MM.1S (cell line): ENCODE measurements at regions not wholly inside any gene's neighbourhood (a gene's known extent, or its start where the extent isn't known, plus 50 kb on each side); places are given as distances from the start of the nearest gene placed in this dataset.

ENCODE experiments used
- DNase-seq: peaks from one replicate; pipeline ENCODE4 v3.0.0-alpha.2; 2015
- H2AFZ ChIP-seq: fragments of 300-600 bp; sonication (generic); 2 replicates; pipeline ENCODE4 v1.6.0; 2016; ENCODE audit warnings: antibody characterized with exemption, low read length
- H3F3A ChIP-seq: fragments of 300-600 bp; sonication (generic); 2 replicates; pipeline ENCODE4 v1.6.1; 2016; ENCODE audit warnings: mild to moderate bottlenecking, antibody characterized with exemption, low read length, moderate library complexity, mixed read lengths; ENCODE audit not compliant: insufficient read depth
- H3K27ac ChIP-seq: fragments of 300-600 bp; sonication (generic); 2 replicates; pipeline ENCODE4 v1.5.1; 2016; ENCODE audit warnings: mild to moderate bottlenecking, low read length
- H3K27me3 ChIP-seq: fragments of 300-600 bp; sonication (generic); replicated peaks from 2 replicates; pipeline ENCODE4 v1.6.0; 2016; ENCODE audit warnings: low read length; ENCODE audit not compliant: insufficient read depth
- H3K36me3 ChIP-seq: fragments of 300-600 bp; sonication (generic); replicated peaks from 2 replicates; pipeline ENCODE4 v1.6.1; 2016; ENCODE audit warnings: mild to moderate bottlenecking, low read length, mixed read lengths; ENCODE audit not compliant: insufficient read depth
- H3K4me1 ChIP-seq: fragments of 300-600 bp; sonication (generic); 2 replicates; pipeline ENCODE4 v1.6.1; 2016; ENCODE audit warnings: low read length, mixed read lengths
- H3K4me2 ChIP-seq: fragments of 300-600 bp; sonication (generic); 2 replicates; pipeline ENCODE4 v1.6.0; 2016; ENCODE audit warnings: low read depth, low read length
- H3K4me3 ChIP-seq: fragments of 300-600 bp; sonication (generic); 2 replicates; pipeline ENCODE4 v1.5.1; 2016; ENCODE audit warnings: low read length, mixed read lengths
- H3K79me2 ChIP-seq: fragments of 300-600 bp; sonication (generic); 2 replicates; pipeline ENCODE4 v1.6.1; 2016; ENCODE audit warnings: mixed run types, low read length, mixed read lengths
- H3K9ac ChIP-seq: fragments of 300-600 bp; sonication (generic); 2 replicates; pipeline ENCODE4 v1.6.1; 2016; ENCODE audit warnings: low read length, mixed read lengths
- H3K9me2 ChIP-seq: fragments of 300-600 bp; sonication (generic); replicated peaks from 2 replicates; pipeline ENCODE4 v1.6.1; 2016; ENCODE audit warnings: mild to moderate bottlenecking, low read length, mixed read lengths; ENCODE audit not compliant: insufficient read depth
- H3K9me3 ChIP-seq: fragments of 300-600 bp; sonication (generic); replicated peaks from 2 replicates; pipeline ENCODE4 v1.6.1; 2016; ENCODE audit warnings: mild to moderate bottlenecking, low read length, mixed read lengths; ENCODE audit not compliant: insufficient read depth
- H4K20me1 ChIP-seq: fragments of 300-600 bp; sonication (generic); 2 replicates; pipeline ENCODE4 v1.6.1; 2016; ENCODE audit warnings: mild to moderate bottlenecking, low read length, moderate library complexity, mixed read lengths; ENCODE audit not compliant: insufficient read depth
- EZH2 ChIP-seq: fragments of 300-600 bp; sonication (generic); optimal IDR thresholded peaks from 2 replicates; pipeline ENCODE3; 2017; ENCODE audit warnings: low read depth, mild to moderate bottlenecking, antibody characterized with exemption, low read length, mixed read lengths
- EZH2phosphoT487 ChIP-seq: fragments of 300-600 bp; sonication (generic); IDR thresholded peaks from 2 replicates; pipeline ENCODE4 v1.6.1; 2018; ENCODE audit warnings: antibody characterized with exemption, low read length
- TF ChIP-seq, protein P1 (sequence below): fragments of 300-600 bp; sonication (generic); IDR thresholded peaks from 2 replicates; pipeline ENCODE4 v1.5.1; 2016; ENCODE audit warnings: antibody characterized with exemption, low read length, mixed read lengths

DNA sequence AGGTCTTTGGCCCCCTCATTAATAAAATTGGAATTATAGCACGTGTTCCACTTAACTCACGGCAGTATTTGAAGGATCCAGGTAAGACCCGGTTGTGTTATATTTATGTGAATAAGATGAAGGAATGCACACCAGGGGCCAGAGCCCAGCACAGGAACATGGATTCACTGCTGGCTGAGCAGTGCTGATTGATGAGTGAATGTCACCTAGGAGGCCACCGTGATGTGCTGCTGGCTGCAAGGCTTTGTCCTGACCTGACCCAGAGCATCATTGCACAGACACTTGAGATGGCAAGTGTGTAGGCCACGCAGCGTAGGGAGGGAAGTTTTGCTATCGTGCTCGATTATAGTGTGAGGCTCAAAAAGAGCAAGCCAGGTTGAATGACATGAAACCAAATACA, 350.7 kb upstream of the MGMT start:
- Histone ChIP-seq H3K9me3 (0 out of 2 replicates have a peak, but pooled peaks cover 3% of the 10 kb centered on the region), H3K79me2 (no peaks in the 10 kb centered on the region), H3F3A (no peaks in the 10 kb centered on the region), H3K27me3 (no peaks in the 10 kb centered on the region), H4K20me1 (no peaks in the 10 kb centered on the region), H2AFZ (no peak overlapping the region), H3K4me1 (no peaks in the 10 kb centered on the region), H3K9me2 (no peaks in the 10 kb centered on the region), H3K27ac (no peak overlapping the region), H3K9ac (no peak overlapping the region), H3K4me2 (no peak overlapping the region), H3K36me3 (no peaks in the 10 kb centered on the region), H3K4me3 (no peak overlapping the region)
- no peak for DNase-seq
- TF ChIP-seq EZH2 (no peak), EZH2phosphoT487 (no peak)
- TF ChIP-seq, protein P1, sequence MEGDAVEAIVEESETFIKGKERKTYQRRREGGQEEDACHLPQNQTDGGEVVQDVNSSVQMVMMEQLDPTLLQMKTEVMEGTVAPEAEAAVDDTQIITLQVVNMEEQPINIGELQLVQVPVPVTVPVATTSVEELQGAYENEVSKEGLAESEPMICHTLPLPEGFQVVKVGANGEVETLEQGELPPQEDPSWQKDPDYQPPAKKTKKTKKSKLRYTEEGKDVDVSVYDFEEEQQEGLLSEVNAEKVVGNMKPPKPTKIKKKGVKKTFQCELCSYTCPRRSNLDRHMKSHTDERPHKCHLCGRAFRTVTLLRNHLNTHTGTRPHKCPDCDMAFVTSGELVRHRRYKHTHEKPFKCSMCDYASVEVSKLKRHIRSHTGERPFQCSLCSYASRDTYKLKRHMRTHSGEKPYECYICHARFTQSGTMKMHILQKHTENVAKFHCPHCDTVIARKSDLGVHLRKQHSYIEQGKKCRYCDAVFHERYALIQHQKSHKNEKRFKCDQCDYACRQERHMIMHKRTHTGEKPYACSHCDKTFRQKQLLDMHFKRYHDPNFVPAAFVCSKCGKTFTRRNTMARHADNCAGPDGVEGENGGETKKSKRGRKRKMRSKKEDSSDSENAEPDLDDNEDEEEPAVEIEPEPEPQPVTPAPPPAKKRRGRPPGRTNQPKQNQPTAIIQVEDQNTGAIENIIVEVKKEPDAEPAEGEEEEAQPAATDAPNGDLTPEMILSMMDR = no peak

DNA sequence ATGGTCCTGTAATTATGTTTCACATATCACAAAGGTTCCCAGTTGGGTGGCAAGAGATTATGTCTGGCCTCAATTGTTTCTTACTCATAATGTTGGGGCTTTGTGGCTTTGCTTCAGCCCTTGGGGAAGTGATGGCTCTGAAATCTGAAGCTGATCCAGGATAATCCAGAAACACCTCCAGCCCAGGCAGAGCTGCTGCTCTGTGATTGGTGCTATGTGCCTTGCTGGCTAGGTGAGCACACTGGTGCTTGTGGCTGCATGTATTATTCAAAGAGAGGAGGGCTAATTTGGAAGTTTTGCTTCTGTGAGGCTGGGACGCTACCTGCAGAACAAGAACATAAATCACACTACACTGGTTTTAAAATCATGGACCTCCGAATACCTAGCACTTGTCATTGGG, 346.6 kb upstream of the MGMT start:
- Histone ChIP-seq H3K4me1 (no peaks in the 10 kb centered on the region), H3K36me3 (no peaks in the 10 kb centered on the region), H4K20me1 (no peaks in the 10 kb centered on the region), H3K9me2 (no peaks in the 10 kb centered on the region), H3K4me2 (no peak overlapping the region), H3K4me3 (no peak overlapping the region), H3K27ac (no peak overlapping the region), H3F3A (no peaks in the 10 kb centered on the region), H3K9ac (no peak overlapping the region), H2AFZ (no peak overlapping the region), H3K79me2 (no peaks in the 10 kb centered on the region), H3K9me3 (0 out of 2 replicates have a peak, but pooled peaks cover 3% of the 10 kb centered on the region), H3K27me3 (no peaks in the 10 kb centered on the region)
- no peak for TF ChIP-seq EZH2phosphoT487
- TF ChIP-seq EZH2 = no peak
- TF ChIP-seq, protein P1 = no peak
- no peak for DNase-seq

DNA sequence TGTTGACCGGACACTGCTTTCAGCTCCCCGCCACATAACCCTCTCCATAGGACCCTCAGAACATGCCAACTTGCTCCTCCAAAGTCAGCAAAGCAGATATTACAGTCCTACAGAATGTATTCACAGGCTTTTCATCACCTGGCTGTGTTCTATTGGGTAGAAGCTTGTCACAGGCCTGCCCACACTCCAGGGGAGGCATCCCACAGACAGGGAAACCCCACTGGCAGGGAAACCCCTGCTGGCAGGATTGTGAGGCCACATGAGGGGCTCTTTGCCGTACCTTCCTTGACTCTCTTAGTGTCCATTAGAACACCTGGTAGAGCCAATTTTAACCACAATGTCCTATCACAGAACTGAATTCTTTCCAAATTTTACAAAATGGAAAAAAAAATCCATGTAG, 344.2 kb upstream of the MGMT start:
- no peak overlapping the region for H3K4me3 ChIP-seq
- no peak overlapping the region for H3K4me2 ChIP-seq
- H3K27me3 ChIP-seq = no peaks in the 10 kb centered on the region
- H2AFZ ChIP-seq = no peak overlapping the region
- no peak overlapping the region for H3K27ac ChIP-seq
- no peaks in the 10 kb centered on the region for H3K36me3 ChIP-seq
- no peaks in the 10 kb centered on the region for H3K79me2 ChIP-seq
- no peak for DNase-seq
- TF ChIP-seq, protein P1 = no peak
- TF ChIP-seq EZH2 (no peak), EZH2phosphoT487 (no peak)
- H4K20me1 ChIP-seq = no peaks in the 10 kb centered on the region
- H3K9me3 ChIP-seq = no peaks in the 10 kb centered on the region
- no peaks in the 10 kb centered on the region for H3K4me1 ChIP-seq
- H3K9ac ChIP-seq = no peak overlapping the region
- H3K9me2 ChIP-seq = no peaks in the 10 kb centered on the region
- H3F3A ChIP-seq = no peaks in the 10 kb centered on the region
